Endothelial cell (in vitro differentiated cells): ENCODE measurements at regions not wholly inside any gene's neighbourhood (a gene's known extent, or its start where the extent isn't known, plus 50 kb on each side); places are given as distances from the start of the nearest gene placed in this dataset.

Experiments used
- DNase-seq: peaks from one replicate; pipeline ENCODE4 v3.0.0; 2021; ENCODE audit warnings: low spot score
- H3K27ac Mint-ChIP-seq: one replicate; pipeline ENCODE4 v1.8.0; 2021; ENCODE audit warnings: mixed read lengths, inconsistent platforms; ENCODE audit not compliant: unreplicated experiment
- H3K27me3 Mint-ChIP-seq: one replicate; pipeline ENCODE4 v1.8.0; 2021; ENCODE audit warnings: mild to moderate bottlenecking, moderate library complexity, mixed read lengths, inconsistent platforms; ENCODE audit not compliant: unreplicated experiment
- H3K36me3 Mint-ChIP-seq: one replicate; pipeline ENCODE4 v1.8.0; 2021; ENCODE audit warnings: mild to moderate bottlenecking, low read depth, mixed read lengths, inconsistent platforms; ENCODE audit not compliant: unreplicated experiment
- H3K4me1 Mint-ChIP-seq: one replicate; pipeline ENCODE4 v1.8.0; 2021; ENCODE audit warnings: mild to moderate bottlenecking, mixed read lengths, inconsistent platforms; ENCODE audit not compliant: unreplicated experiment
- H3K4me3 Mint-ChIP-seq: one replicate; pipeline ENCODE4 v1.8.0; 2021; ENCODE audit warnings: mild to moderate bottlenecking, mixed read lengths, inconsistent platforms; ENCODE audit not compliant: unreplicated experiment
- H3K9me3 Mint-ChIP-seq: one replicate; pipeline ENCODE4 v1.8.0; 2021; ENCODE audit warnings: mixed read lengths, inconsistent platforms; ENCODE audit not compliant: unreplicated experiment
- TF ChIP-seq, protein P1 (sequence below): fragments of 200-600 bp; sonication (generic); IDR thresholded peaks from one replicate; pipeline ENCODE4 v1.5.0; 2021; ENCODE audit warnings: antibody characterized with exemption; ENCODE audit not compliant: unreplicated experiment

DNA sequence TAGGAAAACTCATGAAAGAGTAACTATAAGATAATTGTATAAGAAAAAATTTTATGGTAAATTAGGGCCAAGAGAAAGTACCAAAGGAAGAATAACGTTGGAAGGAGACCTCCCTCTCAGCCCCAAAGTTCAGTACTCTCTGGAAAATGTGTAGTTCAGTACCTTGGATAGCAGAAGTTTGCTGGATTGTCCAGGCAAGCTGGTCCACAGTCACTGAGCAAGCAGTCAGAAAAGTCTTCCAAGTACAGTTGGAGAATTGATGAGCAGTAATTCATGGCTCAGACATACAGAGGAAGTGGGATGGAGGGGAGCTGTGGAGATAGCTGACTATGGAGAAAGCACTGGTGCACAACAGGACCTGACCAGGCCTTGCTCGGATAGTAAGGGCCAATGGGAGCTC, 598.2 kb upstream of the NDST4 start:
- Mint-ChIP-seq H3K27me3 (no peaks in the 10 kb centered on the region), H3K4me3 (no peak overlapping the region), H3K4me1 (no peaks in the 10 kb centered on the region), H3K36me3 (no peaks in the 10 kb centered on the region), H3K9me3 (no peaks in the 10 kb centered on the region), H3K27ac (no peak overlapping the region)
- no peak for DNase-seq
- TF ChIP-seq, protein P1, sequence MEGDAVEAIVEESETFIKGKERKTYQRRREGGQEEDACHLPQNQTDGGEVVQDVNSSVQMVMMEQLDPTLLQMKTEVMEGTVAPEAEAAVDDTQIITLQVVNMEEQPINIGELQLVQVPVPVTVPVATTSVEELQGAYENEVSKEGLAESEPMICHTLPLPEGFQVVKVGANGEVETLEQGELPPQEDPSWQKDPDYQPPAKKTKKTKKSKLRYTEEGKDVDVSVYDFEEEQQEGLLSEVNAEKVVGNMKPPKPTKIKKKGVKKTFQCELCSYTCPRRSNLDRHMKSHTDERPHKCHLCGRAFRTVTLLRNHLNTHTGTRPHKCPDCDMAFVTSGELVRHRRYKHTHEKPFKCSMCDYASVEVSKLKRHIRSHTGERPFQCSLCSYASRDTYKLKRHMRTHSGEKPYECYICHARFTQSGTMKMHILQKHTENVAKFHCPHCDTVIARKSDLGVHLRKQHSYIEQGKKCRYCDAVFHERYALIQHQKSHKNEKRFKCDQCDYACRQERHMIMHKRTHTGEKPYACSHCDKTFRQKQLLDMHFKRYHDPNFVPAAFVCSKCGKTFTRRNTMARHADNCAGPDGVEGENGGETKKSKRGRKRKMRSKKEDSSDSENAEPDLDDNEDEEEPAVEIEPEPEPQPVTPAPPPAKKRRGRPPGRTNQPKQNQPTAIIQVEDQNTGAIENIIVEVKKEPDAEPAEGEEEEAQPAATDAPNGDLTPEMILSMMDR = no peak

DNA sequence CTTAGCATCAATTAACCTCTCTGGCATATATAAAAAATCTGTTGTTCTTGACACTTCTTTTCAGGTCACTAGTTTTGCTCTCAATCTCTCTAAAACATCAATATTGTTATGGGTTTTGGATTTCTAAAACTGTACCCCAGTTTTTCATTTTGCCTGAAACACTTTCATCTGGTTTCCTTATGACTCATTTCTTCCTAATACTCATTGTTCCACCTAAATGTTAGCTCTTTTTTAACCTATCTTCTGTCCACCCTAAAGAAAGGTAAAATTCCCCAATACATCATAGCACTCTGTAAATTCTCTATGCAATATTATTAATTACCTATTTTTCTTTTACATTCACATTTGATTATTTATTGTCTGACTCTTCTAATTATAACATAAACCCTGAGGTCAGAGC, 575.5 kb upstream of the NDST4 start:
- H3K27me3 Mint-ChIP-seq = no peaks in the 10 kb centered on the region
- H3K4me3 Mint-ChIP-seq = no peak overlapping the region
- H3K9me3 Mint-ChIP-seq = no peaks in the 10 kb centered on the region
- H3K4me1 Mint-ChIP-seq = no peaks in the 10 kb centered on the region
- no peaks in the 10 kb centered on the region for H3K36me3 Mint-ChIP-seq
- DNase-seq = no peak
- TF ChIP-seq, protein P1 = no peak
- no peak overlapping the region for H3K27ac Mint-ChIP-seq

DNA sequence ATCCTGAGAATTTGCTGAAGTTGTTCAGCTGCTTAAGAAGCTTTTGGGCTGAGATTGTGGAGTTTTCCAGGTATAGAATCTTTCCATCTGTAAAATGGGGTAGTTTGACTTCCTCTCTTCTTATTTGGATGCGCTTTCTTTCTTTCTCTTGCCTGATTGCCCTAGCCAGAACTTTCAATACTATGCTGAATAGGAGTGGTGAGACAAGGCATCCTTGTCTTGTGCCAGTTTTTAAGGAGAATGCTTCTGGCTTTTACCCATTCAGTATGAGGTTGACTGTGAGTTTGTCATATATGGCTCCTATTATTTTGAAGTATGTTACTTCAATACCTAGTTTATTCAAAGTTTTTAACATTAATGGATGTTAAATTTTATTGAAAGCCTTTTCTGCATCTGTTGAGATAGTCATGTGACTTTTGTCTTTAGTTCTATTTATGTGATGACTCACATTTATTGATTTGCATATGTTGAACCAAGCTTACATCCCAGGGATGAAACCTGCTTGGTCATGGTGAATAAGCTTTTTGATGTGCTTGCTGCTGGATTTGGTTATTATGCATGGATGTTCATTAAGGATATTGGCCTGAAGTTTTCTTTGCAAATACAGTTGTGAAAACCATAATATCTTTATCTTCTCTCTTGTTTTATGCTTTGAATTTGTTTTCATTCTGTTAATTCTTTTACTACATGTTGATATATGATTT, 573.8 kb upstream of the NDST4 start:
- Mint-ChIP-seq H3K27ac (no peak overlapping the region), H3K9me3 (no peaks in the 10 kb centered on the region), H3K4me3 (no peak overlapping the region), H3K27me3 (no peaks in the 10 kb centered on the region), H3K36me3 (no peaks in the 10 kb centered on the region), H3K4me1 (no peaks in the 10 kb centered on the region)
- TF ChIP-seq, protein P1 = no peak
- no peak for DNase-seq

DNA sequence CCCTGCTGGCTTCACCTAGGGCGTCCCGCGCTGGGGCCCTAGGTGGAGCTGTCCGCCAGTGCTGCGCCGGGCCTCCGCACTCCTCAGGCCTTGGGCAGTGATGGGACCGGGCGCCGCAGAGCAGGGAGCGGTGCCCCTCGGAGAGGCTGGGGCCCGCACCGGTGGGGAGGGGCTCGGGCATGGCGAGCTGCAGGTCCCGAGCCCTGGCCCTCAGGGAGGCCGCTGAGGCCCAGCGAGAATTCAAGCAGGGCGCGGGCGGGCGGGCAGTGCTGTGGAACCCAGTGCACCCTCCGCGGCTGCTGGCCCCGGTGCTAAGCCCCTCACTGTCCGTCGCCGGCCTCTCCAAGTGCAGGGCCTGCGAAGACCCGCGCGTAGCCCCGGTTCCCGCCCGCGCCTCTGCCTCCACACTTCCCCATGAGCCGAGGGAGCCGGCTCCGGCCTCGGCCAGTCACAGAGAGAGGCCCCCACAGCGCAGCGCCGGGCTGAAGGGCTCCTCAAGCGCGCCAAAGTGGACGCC, 565.1 kb upstream of the NDST4 start:
- Mint-ChIP-seq H3K4me3 (no peak overlapping the region), H3K4me1 (no peaks in the 10 kb centered on the region), H3K9me3 (peaks cover 4% of the 10 kb centered on the region), H3K27me3 (peaks cover 3% of the 10 kb centered on the region), H3K36me3 (no peaks in the 10 kb centered on the region), H3K27ac (no peak overlapping the region)
- TF ChIP-seq, protein P1 = no peak
- DNase-seq = no peak

DNA sequence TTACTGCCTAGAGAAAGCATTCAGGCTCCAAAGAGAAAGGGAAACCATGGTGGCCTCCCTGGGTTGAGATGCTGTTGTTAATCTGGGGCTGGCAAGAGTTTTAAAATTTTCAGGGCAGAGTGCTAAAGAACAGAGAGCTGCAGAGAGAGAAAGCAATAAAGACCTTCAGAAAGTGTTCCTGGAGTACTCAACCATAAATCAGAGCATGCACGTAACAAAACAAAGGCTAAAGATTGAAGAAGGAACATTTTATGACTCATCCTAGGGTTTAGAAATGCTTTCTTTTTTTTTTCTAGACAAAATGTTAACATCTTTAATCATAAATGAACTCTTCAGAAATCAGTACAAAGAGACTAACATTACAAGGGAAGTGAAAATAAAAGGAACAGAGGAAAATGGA, 562.3 kb upstream of the NDST4 start:
- H3K27ac Mint-ChIP-seq = no peak overlapping the region
- peaks cover 4% of the 10 kb centered on the region for H3K9me3 Mint-ChIP-seq
- H3K4me3 Mint-ChIP-seq = no peak overlapping the region
- no peaks in the 10 kb centered on the region for H3K36me3 Mint-ChIP-seq
- H3K27me3 Mint-ChIP-seq = peaks cover 3% of the 10 kb centered on the region
- no peaks in the 10 kb centered on the region for H3K4me1 Mint-ChIP-seq
- TF ChIP-seq, protein P1 = no peak
- DNase-seq = no peak
